GM12892 (cell line): ENCODE measurements at regions not wholly inside any gene's neighbourhood (a gene's known extent, or its start where the extent isn't known, plus 50 kb on each side); places are given as distances from the start of the nearest gene placed in this dataset.

ENCODE experiments used
- POLR2A ChIP-seq: IDR thresholded peaks from 2 replicates; pipeline ENCODE4 v1.6.1; 2011; ENCODE audit warnings: low read depth, low read length, control low read depth
- POLR2AphosphoS5 ChIP-seq: IDR thresholded peaks from 2 replicates; pipeline ENCODE4 v1.6.1; 2011; ENCODE audit warnings: low read depth, low read length, control low read depth
- TAF1 ChIP-seq: IDR thresholded peaks from 2 replicates; pipeline ENCODE4 v1.6.1; 2011; ENCODE audit warnings: low read depth, mild to moderate bottlenecking, control low read depth, low read length, borderline replicate concordance

DNA sequence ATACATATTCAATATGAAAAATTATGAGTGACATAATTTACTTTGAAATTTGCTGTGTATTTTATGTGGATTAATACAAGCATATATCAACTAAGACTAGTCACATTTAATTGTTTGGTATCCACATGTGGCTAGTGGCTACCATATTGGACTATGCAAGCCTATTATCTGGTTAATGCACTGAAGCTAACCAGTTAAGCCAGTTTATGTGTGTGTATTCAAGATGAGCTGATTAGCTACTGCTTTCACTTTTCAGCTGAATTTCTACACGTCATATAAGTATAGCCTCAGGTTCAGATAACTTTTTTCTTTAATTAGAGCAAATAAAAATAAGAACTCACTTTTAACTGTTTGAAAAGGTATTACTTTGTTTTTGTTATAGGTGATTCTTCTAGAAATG lies 903.7 kb downstream of the TFAP2A start:
- no peak for TF ChIP-seq POLR2A
- TF ChIP-seq POLR2AphosphoS5: no peak
- TF ChIP-seq TAF1: no peak
